GM19043 (cell line): ENCODE measurements at regions not wholly inside any gene's neighbourhood (a gene's known extent, or its start where the extent isn't known, plus 50 kb on each side); places are given as distances from the start of the nearest gene placed in this dataset.
A peak's percentile ranks its signal among the peaks of the same experiment; 100 is the strongest.

Experiments used
- ATAC-seq: cut with Tn5 transposase; IDR thresholded peaks from one replicate; pipeline ENCODE4 v1.9.1; 2021; ENCODE audit warnings: low read depth; ENCODE audit not compliant: unreplicated experiment

- no peak for ATAC-seq
Observed at GRCh38 chr13:40429706-40430545, 236.5 kb downstream of the FOXO1 start.

- ATAC-seq: peak; percentile 68
Observed at GRCh38 chr13:40432018-40432978, 234.1 kb downstream of the FOXO1 start.

GRCh38 chr13:40433001-40433400 lies 233.4 kb downstream of the FOXO1 start:
- ATAC-seq: no peak

GRCh38 chr13:40433577-40433976 lies 232.9 kb downstream of the FOXO1 start:
- no peak for ATAC-seq

GRCh38 chr13:40434516-40435397 lies 231.7 kb downstream of the FOXO1 start:
- ATAC-seq: no peak

GRCh38 chr13:40438022-40438680 lies 228.3 kb downstream of the FOXO1 start:
- no peak for ATAC-seq

GRCh38 chr13:40438999-40439797 lies 227.2 kb downstream of the FOXO1 start:
- no peak for ATAC-seq

- no peak for ATAC-seq
Observed at GRCh38 chr13:40439928-40440327, 226.5 kb downstream of the FOXO1 start.

- ATAC-seq: no peak
Observed at GRCh38 chr13:40440990-40441820, 225.2 kb downstream of the FOXO1 start.

- ATAC-seq: no peak
Observed at GRCh38 chr13:40442231-40442630, 224.2 kb downstream of the FOXO1 start.

GRCh38 chr13:40442826-40443225 lies 223.6 kb downstream of the FOXO1 start:
- ATAC-seq: no peak

- ATAC-seq: no peak
Observed at GRCh38 chr13:40444241-40444640, 222.2 kb downstream of the FOXO1 start.

- peak; percentile 96 for ATAC-seq
Observed at GRCh38 chr13:40445557-40445990, 220.9 kb downstream of the FOXO1 start.

GRCh38 chr13:40446365-40446764 lies 220.1 kb downstream of the FOXO1 start:
- ATAC-seq: no peak

GRCh38 chr13:40447857-40448256 lies 218.6 kb downstream of the FOXO1 start:
- no peak for ATAC-seq

GRCh38 chr13:40452038-40452666 lies 214.3 kb downstream of the FOXO1 start:
- no peak for ATAC-seq

- no peak for ATAC-seq
Observed at GRCh38 chr13:40452741-40453334, 213.6 kb downstream of the FOXO1 start.
